BLaER1 (cell line): ENCODE measurements at regions not wholly inside any gene's neighbourhood (a gene's known extent, or its start where the extent isn't known, plus 50 kb on each side); places are given as distances from the start of the nearest gene placed in this dataset.
"Not testable (repeated sequence)": the region's sequence is repeated elsewhere in the genome, so short reads cannot be mapped to it uniquely, and the experiment has no call there.

ENCODE experiments used
- H3K27ac ChIP-seq: shearing (Covaris generic); formaldehyde crosslinking; 2 replicates; pipeline ENCODE4 v1.8.1; 2022
- H3K27me3 ChIP-seq: shearing (Covaris generic); formaldehyde crosslinking; 2 replicates; pipeline ENCODE4 v1.8.1; 2022
- H3K36me3 ChIP-seq: shearing (Covaris generic); formaldehyde crosslinking; 2 replicates; pipeline ENCODE4 v1.8.1; 2022
- H3K4me1 ChIP-seq: shearing (Covaris generic); formaldehyde crosslinking; 2 replicates; pipeline ENCODE4 v1.8.1; 2022
- H3K4me2 ChIP-seq: shearing (Covaris generic); formaldehyde crosslinking; 2 replicates; pipeline ENCODE4 v1.8.1; 2022
- H3K4me3 ChIP-seq: shearing (Covaris generic); formaldehyde crosslinking; 2 replicates; pipeline ENCODE4 v1.8.1; 2022
- H3K9ac ChIP-seq: shearing (Covaris generic); formaldehyde crosslinking; 2 replicates; pipeline ENCODE4 v1.8.1; 2022
- H3K9me3 ChIP-seq: shearing (Covaris generic); formaldehyde crosslinking; 2 replicates; pipeline ENCODE4 v1.8.1; 2022
- H4K20me1 ChIP-seq: shearing (Covaris generic); formaldehyde crosslinking; 2 replicates; pipeline ENCODE4 v1.8.1; 2022
- Cebpa-rat ChIP-seq: shearing (Covaris generic); IDR thresholded peaks from 2 replicates; pipeline ENCODE4 v1.8.1; 2022

DNA sequence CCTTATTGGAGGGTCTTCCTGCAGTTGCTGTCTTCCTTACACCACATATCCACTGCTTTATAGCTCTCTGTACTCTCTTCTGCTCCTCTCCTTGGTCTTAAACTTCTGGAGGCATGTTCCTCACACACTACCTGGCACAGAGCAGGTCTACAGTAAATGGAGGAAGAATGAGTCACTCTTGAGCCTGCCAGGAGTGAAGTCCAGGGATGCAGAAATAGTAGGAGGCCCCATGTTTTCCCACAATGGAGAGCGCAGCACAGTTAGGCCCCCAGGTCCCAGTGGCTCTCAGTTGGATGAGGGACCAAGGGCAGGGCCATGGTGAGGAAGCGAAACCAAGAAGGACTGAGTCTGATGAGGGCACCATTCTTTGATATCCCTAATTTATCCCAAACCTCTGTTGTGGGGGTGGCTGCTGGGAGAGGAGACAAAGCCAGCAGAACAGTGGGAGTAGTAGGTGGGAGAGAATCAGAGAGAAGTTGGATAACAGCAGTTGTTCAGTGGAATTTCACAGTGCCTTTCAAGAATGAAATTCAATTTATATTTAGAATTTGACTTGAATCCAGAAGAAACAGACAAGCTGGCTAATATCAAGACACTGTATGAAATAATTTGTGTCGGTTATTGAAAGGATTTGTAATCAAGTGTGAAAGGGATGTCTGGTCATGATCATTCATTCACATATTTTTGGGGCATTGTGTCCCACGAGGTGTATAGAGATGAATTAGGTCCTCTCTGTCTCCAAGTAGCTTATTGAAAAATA, 187.8 kb downstream of the HIPK3 start:
- H3K4me3 ChIP-seq, result no peak overlapping the region
- no peak for TF ChIP-seq Cebpa-rat
- peaks cover 10% of the 10 kb centered on the region for H3K9me3 ChIP-seq
- H3K27me3 ChIP-seq, result no peaks in the 10 kb centered on the region
- no peak overlapping the region for H3K27ac ChIP-seq
- H3K4me1 ChIP-seq, result no peaks in the 10 kb centered on the region
- H4K20me1 ChIP-seq, result no peaks in the 10 kb centered on the region
- H3K4me2 ChIP-seq, result no peak overlapping the region
- no peaks in the 10 kb centered on the region for H3K36me3 ChIP-seq
- no peak overlapping the region for H3K9ac ChIP-seq

DNA sequence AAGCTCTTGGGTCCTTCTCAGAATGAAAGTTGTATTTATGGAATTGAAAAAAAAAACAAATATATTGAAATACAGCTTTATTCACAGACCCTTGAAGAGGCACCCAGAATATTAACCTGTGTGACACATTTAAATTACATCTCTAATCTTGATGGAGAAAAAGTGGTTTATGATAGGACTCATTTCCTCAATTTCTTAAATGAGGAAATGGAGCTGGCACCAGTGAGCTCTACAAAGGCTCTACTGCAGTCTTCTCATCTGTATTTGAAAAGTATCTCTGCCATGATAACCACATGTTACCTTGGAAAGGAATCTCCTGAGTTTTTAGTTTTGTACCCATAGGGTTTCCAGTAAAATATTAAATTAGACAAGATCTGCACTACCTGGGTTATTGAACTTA, 186.5 kb downstream of the HIPK3 start:
- Histone ChIP-seq H3K27ac (no peak overlapping the region), H3K9ac (no peak overlapping the region), H3K4me1 (no peaks in the 10 kb centered on the region), H3K4me3 (no peak overlapping the region), H3K27me3 (no peaks in the 10 kb centered on the region), H4K20me1 (no peaks in the 10 kb centered on the region), H3K36me3 (no peaks in the 10 kb centered on the region), H3K4me2 (no peak overlapping the region), H3K9me3 (peaks cover 10% of the 10 kb centered on the region)
- no peak for TF ChIP-seq Cebpa-rat

DNA sequence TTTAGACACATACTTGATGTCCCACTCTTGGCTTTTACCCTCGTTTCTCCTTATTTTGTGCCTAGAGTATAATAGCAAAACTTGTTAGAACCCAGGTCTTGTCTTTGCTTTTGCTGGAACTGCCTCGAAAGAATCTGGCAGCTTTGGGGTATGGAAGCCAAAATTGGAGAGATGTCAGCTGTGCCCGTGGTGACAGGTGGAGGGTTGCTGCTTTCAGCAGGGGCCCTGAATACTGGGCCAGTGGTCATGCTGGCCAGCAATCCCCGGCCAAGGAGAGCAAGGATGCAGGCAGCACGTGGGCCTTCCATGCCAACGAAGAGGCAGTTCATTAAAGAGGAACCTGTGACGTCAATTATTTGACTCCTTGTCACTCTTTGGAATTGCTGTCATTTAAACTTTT, 181.1 kb downstream of the HIPK3 start:
- no peak for TF ChIP-seq Cebpa-rat
- Histone ChIP-seq H3K36me3 (no peaks in the 10 kb centered on the region), H3K4me1 (no peaks in the 10 kb centered on the region), H3K9me3 (peaks cover 13% of the 10 kb centered on the region; the same call in 1 of the 2 replicates), H3K4me3 (no peak overlapping the region), H3K9ac (no peak overlapping the region), H4K20me1 (no peaks in the 10 kb centered on the region), H3K27ac (no peak overlapping the region), H3K4me2 (no peak overlapping the region), H3K27me3 (no peaks in the 10 kb centered on the region)

DNA sequence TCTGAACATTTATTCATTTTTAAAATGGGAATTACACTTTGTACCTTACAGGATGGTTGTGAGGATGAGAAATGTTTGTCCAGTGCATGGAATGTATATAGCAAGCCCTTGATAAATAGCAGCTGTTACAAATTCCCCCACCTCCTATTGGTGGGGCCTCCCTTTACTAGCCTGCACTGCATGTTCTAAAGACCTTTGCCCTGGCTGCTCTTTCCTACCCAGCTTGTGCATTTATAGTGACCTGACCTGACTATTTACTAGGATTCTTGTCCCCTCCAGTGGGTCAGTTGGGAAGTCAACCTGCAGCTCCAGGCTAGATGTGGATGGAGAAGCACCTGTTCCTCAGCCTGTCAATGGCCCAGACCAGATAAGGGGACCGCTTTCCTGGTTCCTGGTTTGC, 180.3 kb downstream of the HIPK3 start:
- peaks cover 13% of the 10 kb centered on the region; the same call in 1 of the 2 replicates for H3K9me3 ChIP-seq
- H3K9ac ChIP-seq, result no peak overlapping the region
- no peaks in the 10 kb centered on the region for H3K36me3 ChIP-seq

DNA sequence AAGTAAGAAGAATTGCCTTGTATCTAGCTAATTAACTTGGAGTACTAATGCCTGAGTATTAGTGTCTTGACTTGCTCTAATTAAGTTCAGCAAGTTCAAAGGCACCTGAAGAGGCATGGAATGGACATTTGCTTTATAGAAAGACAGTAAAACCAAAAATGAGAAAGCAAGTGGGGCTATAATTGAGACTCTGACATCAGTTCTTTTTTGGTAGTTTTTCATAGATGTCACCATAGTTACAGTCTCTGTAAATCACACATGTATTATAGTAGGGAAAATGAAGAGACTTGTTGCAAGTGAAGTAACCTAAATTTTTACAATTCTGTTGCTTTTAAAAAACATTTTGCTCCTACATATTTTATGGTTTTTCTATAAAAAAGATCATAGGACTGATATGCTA, 178.0 kb downstream of the HIPK3 start:
- no peaks in the 10 kb centered on the region for H4K20me1 ChIP-seq
- no peaks in the 10 kb centered on the region for H3K36me3 ChIP-seq
- no peaks in the 10 kb centered on the region for H3K27me3 ChIP-seq
- peaks cover 20% of the 10 kb centered on the region for H3K9me3 ChIP-seq
- no peak overlapping the region for H3K4me3 ChIP-seq
- no peaks in the 10 kb centered on the region for H3K4me1 ChIP-seq
- H3K9ac ChIP-seq, result no peak overlapping the region
- no peak for TF ChIP-seq Cebpa-rat
- no peak overlapping the region for H3K27ac ChIP-seq
- H3K4me2 ChIP-seq, result no peak overlapping the region

More for the DNA sequence above, 180.3 kb downstream of the HIPK3 start:
- no peak for TF ChIP-seq Cebpa-rat
- Histone ChIP-seq H3K27ac (no peak overlapping the region), H3K4me2 (no peak overlapping the region), H4K20me1 (no peaks in the 10 kb centered on the region), H3K27me3 (no peaks in the 10 kb centered on the region), H3K4me1 (no peaks in the 10 kb centered on the region), H3K4me3 (no peak overlapping the region)

DNA sequence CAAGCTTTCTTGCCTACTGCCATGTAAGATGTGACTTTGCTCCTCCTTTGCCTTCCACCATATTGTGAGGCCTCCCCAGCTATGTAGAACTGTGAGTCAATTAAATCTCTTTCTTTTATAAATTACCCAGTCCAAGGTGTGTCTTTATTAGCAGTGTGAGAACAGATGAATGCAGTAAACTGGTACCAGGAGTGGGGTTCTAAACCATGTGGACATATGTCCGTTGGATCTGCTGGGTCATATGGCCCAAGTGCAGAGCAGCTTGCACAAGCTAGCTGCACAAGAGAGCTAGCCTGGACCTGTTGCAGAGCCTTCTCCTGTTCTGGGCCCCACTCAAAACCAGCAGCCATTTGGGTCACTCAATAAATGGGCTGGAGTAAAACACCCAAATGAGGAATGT, 177.1 kb downstream of the HIPK3 start:
- Histone ChIP-seq H3K9me3 (peaks cover 20% of the 10 kb centered on the region), H3K27me3 (no peaks in the 10 kb centered on the region), H3K4me3 (no peak overlapping the region), H3K27ac (no peak overlapping the region), H3K4me1 (no peaks in the 10 kb centered on the region), H3K36me3 (no peaks in the 10 kb centered on the region), H3K9ac (no peak overlapping the region), H4K20me1 (no peaks in the 10 kb centered on the region), H3K4me2 (no peak overlapping the region)
- no peak for TF ChIP-seq Cebpa-rat

DNA sequence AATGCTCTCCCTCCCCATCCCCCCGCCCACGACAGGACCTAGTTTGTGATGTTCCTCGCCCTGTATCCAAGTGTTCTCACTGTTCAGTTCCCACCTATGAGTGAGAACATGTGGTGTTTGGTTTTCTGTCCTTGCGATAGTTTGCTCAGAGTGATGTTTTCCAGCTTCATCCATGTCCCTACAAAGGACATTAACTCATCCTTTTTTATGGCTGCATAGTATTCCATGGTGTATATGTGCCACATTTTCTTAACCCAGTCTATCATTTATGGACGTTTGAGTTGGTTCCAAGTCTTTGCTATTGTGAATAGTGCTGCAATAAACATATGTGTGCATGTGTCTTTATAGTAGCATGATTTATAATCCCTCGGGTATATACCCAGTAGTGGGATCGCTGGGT, 171.3 kb downstream of the HIPK3 start:
- H3K27me3 ChIP-seq, H4K20me1 ChIP-seq, H3K4me3 ChIP-seq, H3K36me3 ChIP-seq, H3K4me1 ChIP-seq, H3K9ac ChIP-seq, H3K9me3 ChIP-seq, H3K4me2 ChIP-seq, H3K27ac ChIP-seq: not testable (repeated sequence)

DNA sequence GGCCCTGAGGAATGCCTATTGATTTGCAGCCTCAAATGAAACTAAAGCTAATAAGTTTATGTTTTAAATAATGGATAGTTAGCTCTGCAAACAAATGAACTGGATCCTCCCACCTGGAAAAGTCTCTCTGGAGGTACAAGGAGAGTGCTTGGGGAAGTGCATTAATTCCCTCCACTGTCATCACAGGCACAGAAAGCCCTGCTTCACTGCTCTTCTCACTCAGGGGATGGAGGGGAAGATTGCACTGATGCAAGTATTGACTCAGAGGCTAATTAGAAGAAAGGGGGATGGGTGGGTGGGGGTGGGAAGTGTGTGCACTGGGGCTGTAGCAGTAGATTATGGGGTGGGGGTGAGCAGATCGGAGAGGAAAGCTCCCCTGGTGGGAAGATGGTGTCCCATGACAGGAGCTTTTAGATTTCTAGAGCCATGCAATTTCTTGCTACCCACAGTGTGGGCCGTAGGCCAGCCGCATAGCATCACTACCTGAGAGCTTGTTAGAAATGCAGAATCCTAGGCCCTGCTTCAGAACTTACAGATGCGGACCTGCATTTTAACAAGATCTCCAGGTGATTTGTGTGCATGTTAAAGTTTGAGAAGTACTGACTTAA, 163.9 kb downstream of the HIPK3 start:
- Histone ChIP-seq H3K27me3 (no peaks in the 10 kb centered on the region), H3K4me3 (no peak overlapping the region), H3K9ac (no peak overlapping the region), H4K20me1 (no peaks in the 10 kb centered on the region), H3K27ac (no peak overlapping the region), H3K36me3 (no peaks in the 10 kb centered on the region), H3K9me3 (no peaks in the 10 kb centered on the region), H3K4me1 (no peaks in the 10 kb centered on the region), H3K4me2 (no peak overlapping the region)
- TF ChIP-seq Cebpa-rat, result no peak

DNA sequence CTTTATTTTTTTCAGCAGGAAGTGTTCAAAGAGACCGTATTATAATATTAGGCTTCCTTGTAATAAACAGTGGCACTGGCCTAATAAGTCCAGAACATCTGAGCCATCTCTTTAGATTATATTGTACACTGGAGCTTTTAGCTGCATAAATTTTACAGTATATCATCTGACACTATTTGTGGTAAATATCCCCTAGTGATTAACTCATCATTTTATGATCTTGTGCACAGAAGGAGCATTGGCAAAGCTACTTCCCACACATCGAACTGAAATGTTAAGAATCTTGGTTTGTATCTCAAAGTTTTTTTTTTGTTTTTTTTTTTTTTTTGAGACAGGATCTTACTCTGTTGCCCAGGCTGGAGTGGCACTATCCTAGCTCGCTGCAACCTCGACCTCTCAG, 162.7 kb downstream of the HIPK3 start:
- H3K27ac ChIP-seq, result no peak overlapping the region
- H3K4me2 ChIP-seq, result no peak overlapping the region
- no peaks in the 10 kb centered on the region for H3K9me3 ChIP-seq
- no peak overlapping the region for H3K4me3 ChIP-seq
- no peaks in the 10 kb centered on the region for H3K27me3 ChIP-seq
- no peak for TF ChIP-seq Cebpa-rat
- no peaks in the 10 kb centered on the region for H3K36me3 ChIP-seq
- no peaks in the 10 kb centered on the region for H3K4me1 ChIP-seq
- H3K9ac ChIP-seq, result no peak overlapping the region
- H4K20me1 ChIP-seq, result no peaks in the 10 kb centered on the region

DNA sequence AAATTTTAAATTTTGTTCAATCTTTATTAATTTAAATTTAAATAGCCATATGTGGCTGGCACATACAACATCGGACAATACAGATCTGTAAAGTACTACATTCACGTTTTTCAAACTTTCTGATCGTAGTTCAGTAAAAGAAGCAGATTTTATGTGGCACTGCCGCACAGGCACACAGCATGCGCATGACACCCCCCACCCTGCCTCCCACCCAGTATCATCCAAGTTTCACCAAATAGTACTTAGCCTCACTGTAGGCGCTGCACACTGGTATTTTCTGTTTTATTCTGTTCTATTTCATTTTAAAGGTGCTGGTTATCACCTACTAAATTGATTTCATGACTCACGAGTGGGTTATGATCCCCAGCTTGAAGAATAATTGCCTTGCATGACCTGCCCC, 159.9 kb downstream of the HIPK3 start:
- no peak for TF ChIP-seq Cebpa-rat
- no peaks in the 10 kb centered on the region for H3K4me1 ChIP-seq
- H3K4me2 ChIP-seq, result no peak overlapping the region
- H3K9me3 ChIP-seq, result no peaks in the 10 kb centered on the region
- H4K20me1 ChIP-seq, result no peaks in the 10 kb centered on the region
- no peak overlapping the region for H3K9ac ChIP-seq
- H3K27ac ChIP-seq, result no peak overlapping the region
- H3K27me3 ChIP-seq, result no peaks in the 10 kb centered on the region
- H3K4me3 ChIP-seq, result no peak overlapping the region
- H3K36me3 ChIP-seq, result no peaks in the 10 kb centered on the region
